Keratinocyte (primary cell): ENCODE measurements at regions not wholly inside any gene's neighbourhood (a gene's known extent, or its start where the extent isn't known, plus 50 kb on each side); places are given as distances from the start of the nearest gene placed in this dataset.

Source experiments
- DNase-seq: peaks from one replicate; pipeline ENCODE4 v3.0.0-alpha.2; 2011; ENCODE audit warnings: low read depth, missing footprints, low spot score
- FAIRE-seq: peaks from 2 replicates; lab custom pipeline; 2011; peaks lifted over from hg19 to GRCh38; lab: Jason Lieb, UNC
- H2AFZ ChIP-seq: 2 replicates; pipeline ENCODE4 v1.6.0; 2012; ENCODE audit warnings: low read length, control low read depth, inconsistent platforms; ENCODE audit not compliant: control insufficient read depth
- H3K27ac ChIP-seq: 2 replicates; pipeline ENCODE4 v1.5.1; 2011; ENCODE audit warnings: low read length; ENCODE audit not compliant: control insufficient read depth, insufficient read depth
- H3K27me3 ChIP-seq: 3 replicates; pipeline ENCODE4 v1.6.0; 2011; ENCODE audit warnings: low read length; ENCODE audit not compliant: control insufficient read depth, insufficient read depth; ENCODE audit errors: extremely low read depth
- H3K36me3 ChIP-seq, 2 experiments: 2 replicates in 1 of 2; 3 replicates in 1 of 2; pipeline ENCODE4 v1.5.1; 2011; ENCODE audit warnings: low read length in 2 of 2, mild to moderate bottlenecking in 1 of 2; ENCODE audit not compliant: control insufficient read depth in 2 of 2, insufficient read depth in 2 of 2; ENCODE audit errors: extremely low read depth in 1 of 2
- H3K4me1 ChIP-seq: 3 replicates; pipeline ENCODE4 v1.5.1; 2011; ENCODE audit warnings: low read length; ENCODE audit not compliant: control insufficient read depth, insufficient read depth; ENCODE audit errors: extremely low read depth
- H3K4me2 ChIP-seq: 3 replicates; pipeline ENCODE4 v1.6.0; 2011; ENCODE audit warnings: low read depth, low read length; ENCODE audit not compliant: control insufficient read depth, insufficient read depth; ENCODE audit errors: extremely low read depth
- H3K4me3 ChIP-seq, 3 experiments: fragments of 200-600 bp in 1 of 3; sonication (generic) in 1 of 3; 2 replicates in 2 of 3; 3 replicates in 1 of 3; pipeline ENCODE4 v1.5.1; 2011 to 2016; ENCODE audit warnings: low read length in 3 of 3, mild to moderate bottlenecking in 3 of 3, control low read depth in 2 of 3, inconsistent platforms in 1 of 3, low read depth in 1 of 3, mixed read lengths in 1 of 3, mixed run types in 1 of 3, moderate library complexity in 1 of 3; ENCODE audit not compliant: control insufficient read depth in 2 of 3, insufficient read depth in 2 of 3; ENCODE audit errors: extremely low read depth in 1 of 3
- H3K79me2 ChIP-seq: 2 replicates; pipeline ENCODE4 v1.6.0; 2012; ENCODE audit warnings: low read length; ENCODE audit not compliant: control insufficient read depth, insufficient read depth
- H3K9ac ChIP-seq: 3 replicates; pipeline ENCODE4 v1.6.0; 2011; ENCODE audit warnings: low read length; ENCODE audit not compliant: control insufficient read depth, insufficient read depth; ENCODE audit errors: extremely low read depth
- H3K9me1 ChIP-seq: 3 replicates; pipeline ENCODE4 v1.6.0; 2011; ENCODE audit warnings: low read length; ENCODE audit not compliant: control insufficient read depth, insufficient read depth; ENCODE audit errors: extremely low read depth
- H3K9me3 ChIP-seq: 2 replicates; pipeline ENCODE4 v1.5.1; 2012; ENCODE audit warnings: low read depth, low read length; ENCODE audit not compliant: control insufficient read depth
- H4K20me1 ChIP-seq: 3 replicates; pipeline ENCODE4 v1.6.0; 2011; ENCODE audit warnings: low read length; ENCODE audit not compliant: control insufficient read depth, insufficient read depth; ENCODE audit errors: extremely low read depth
- EZH2 ChIP-seq: IDR thresholded peaks from one replicate; pipeline ENCODE4 v1.6.1; 2012; ENCODE audit warnings: inconsistent platforms, mild to moderate bottlenecking, low read length, moderate library complexity
- dilution Hi-C: fragments of 300-500 bp; cut with MboI; formaldehyde crosslinking; loops from one replicate; pipeline ENCODE4 v1.7.0; 2020; ENCODE audit warnings: low sequenced_read_pairs; ENCODE audit not compliant: extremely low pct_ligation_motif_present
- TF ChIP-seq, protein P1 (sequence below), 3 experiments: IDR thresholded peaks in 1 of 3; conservative IDR thresholded peaks in 1 of 3; optimal IDR thresholded peaks in 1 of 3; 2 replicates in 2 of 3; 3 replicates in 1 of 3; pipeline versions ENCODE3 to v1.5.1; 2011; ENCODE audit warnings: low read length in 3 of 3, mild to moderate bottlenecking in 3 of 3, moderate library complexity in 2 of 3, control low read depth in 1 of 3, inconsistent platforms in 1 of 3; ENCODE audit not compliant: insufficient read depth in 2 of 3; ENCODE audit errors: extremely low read depth in 1 of 3

DNA sequence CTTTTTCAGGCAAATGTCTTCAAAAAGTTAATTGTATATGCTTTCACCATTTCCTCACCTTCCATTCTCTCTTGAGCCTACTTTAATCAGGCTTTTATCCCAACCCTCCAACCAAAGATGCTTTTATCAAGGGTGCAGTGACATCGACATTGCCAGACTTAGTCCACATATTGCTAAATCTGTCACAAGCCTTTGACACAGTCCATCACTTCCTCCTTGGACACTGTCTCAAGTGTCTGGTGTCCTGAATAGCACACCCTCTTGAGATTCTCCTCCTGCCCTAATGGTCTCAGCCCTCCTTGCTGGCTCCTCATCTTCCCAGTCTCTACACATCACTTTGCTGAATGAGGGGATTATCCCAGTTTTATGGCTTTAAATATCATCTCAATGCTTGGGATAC lies 147.5 kb upstream of the SLC39A10 start:
- Histone ChIP-seq H3K4me2 (no peak overlapping the region), H3K4me3 (no peak overlapping the region), H2AFZ (no peak overlapping the region), H3K27me3 (no peaks in the 10 kb centered on the region), H3K9me1 (no peaks in the 10 kb centered on the region), H3K27ac (no peak overlapping the region), H3K4me1 (no peaks in the 10 kb centered on the region), H3K79me2 (no peaks in the 10 kb centered on the region), H3K9ac (no peak overlapping the region), H4K20me1 (no peaks in the 10 kb centered on the region), H3K9me3 (no peaks in the 10 kb centered on the region), H3K36me3 (no peaks in the 10 kb centered on the region)
- no peak for FAIRE-seq
- no peak for TF ChIP-seq EZH2
- TF ChIP-seq, protein P1, sequence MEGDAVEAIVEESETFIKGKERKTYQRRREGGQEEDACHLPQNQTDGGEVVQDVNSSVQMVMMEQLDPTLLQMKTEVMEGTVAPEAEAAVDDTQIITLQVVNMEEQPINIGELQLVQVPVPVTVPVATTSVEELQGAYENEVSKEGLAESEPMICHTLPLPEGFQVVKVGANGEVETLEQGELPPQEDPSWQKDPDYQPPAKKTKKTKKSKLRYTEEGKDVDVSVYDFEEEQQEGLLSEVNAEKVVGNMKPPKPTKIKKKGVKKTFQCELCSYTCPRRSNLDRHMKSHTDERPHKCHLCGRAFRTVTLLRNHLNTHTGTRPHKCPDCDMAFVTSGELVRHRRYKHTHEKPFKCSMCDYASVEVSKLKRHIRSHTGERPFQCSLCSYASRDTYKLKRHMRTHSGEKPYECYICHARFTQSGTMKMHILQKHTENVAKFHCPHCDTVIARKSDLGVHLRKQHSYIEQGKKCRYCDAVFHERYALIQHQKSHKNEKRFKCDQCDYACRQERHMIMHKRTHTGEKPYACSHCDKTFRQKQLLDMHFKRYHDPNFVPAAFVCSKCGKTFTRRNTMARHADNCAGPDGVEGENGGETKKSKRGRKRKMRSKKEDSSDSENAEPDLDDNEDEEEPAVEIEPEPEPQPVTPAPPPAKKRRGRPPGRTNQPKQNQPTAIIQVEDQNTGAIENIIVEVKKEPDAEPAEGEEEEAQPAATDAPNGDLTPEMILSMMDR (optimal IDR thresholded peaks at IDR 0.05 in 1 of 3, IDR thresholded peaks at IDR 0.05 in 1 of 3, conservative IDR thresholded peaks at IDR 0.05 in 1 of 3; ENCODE audit: extremely low read depth in 1 of 3, insufficient read depth in 2 of 3, low read length in 3 of 3) = no peak
- no peak for DNase-seq
- dilution Hi-C loops = no loop called here

DNA sequence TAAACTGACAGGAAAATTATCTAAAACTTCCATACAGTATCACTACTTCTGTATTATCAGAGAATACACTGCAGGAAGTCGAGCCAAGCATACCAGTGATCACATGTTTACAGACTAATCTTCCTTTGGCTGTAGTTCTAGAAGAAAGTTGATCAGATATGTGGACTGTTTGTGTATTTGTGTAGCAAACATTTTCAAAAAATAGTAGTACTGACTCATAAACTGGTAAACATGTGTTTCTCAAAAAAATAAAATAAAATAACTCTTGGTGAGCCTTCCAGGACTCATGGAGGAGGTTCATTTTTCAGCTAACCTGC lies 148.9 kb upstream of the SLC39A10 start:
- no peak overlapping the region for H3K4me2 ChIP-seq
- H3K4me1 ChIP-seq = no peaks in the 10 kb centered on the region
- no peak overlapping the region for H2AFZ ChIP-seq
- no peak for TF ChIP-seq EZH2
- TF ChIP-seq, protein P1 (optimal IDR thresholded peaks at IDR 0.05 in 1 of 3, IDR thresholded peaks at IDR 0.05 in 1 of 3, conservative IDR thresholded peaks at IDR 0.05 in 1 of 3; ENCODE audit: extremely low read depth in 1 of 3, insufficient read depth in 2 of 3, low read length in 3 of 3) = no peak
- H3K9me1 ChIP-seq = no peaks in the 10 kb centered on the region
- DNase-seq (no peak), FAIRE-seq (no peak)
- no peaks in the 10 kb centered on the region for H3K79me2 ChIP-seq
- H3K27ac ChIP-seq = no peak overlapping the region
- no peaks in the 10 kb centered on the region for H4K20me1 ChIP-seq
- H3K9ac ChIP-seq = no peak overlapping the region
- dilution Hi-C loops = no loop called here
- no peaks in the 10 kb centered on the region for H3K9me3 ChIP-seq
- H3K4me3 ChIP-seq = no peak overlapping the region
- no peaks in the 10 kb centered on the region for H3K36me3 ChIP-seq
- H3K27me3 ChIP-seq = no peaks in the 10 kb centered on the region
